GM13977 (cell line): ENCODE measurements at regions not wholly inside any gene's neighbourhood (a gene's known extent, or its start where the extent isn't known, plus 50 kb on each side); places are given as distances from the start of the nearest gene placed in this dataset.
"Not testable (repeated sequence)": the region's sequence is repeated elsewhere in the genome, so short reads cannot be mapped to it uniquely, and the experiment has no call there.

Source experiments
- DNase-seq: peaks from one replicate; pipeline ENCODE4 v3.0.0; 2012; ENCODE audit warnings: low spot score
- CTCF ChIP-seq: IDR thresholded peaks from 2 replicates; pipeline ENCODE4 v1.5.1; 2012; ENCODE audit warnings: mild to moderate bottlenecking, control low read depth; ENCODE audit not compliant: insufficient read depth; ENCODE audit errors: extremely low read depth, missing control alignments
- in situ Hi-C: fragments of 300-500 bp; cut with MboI; formaldehyde crosslinking; loops from one replicate; pipeline ENCODE4 v1.12.0; 2022; ENCODE audit warnings: low sequenced_read_pairs, low pct_unique_long_range_greater_than_20kb, mixed read lengths, inconsistent platforms; ENCODE audit not compliant: unreplicated experiment

- no peak for TF ChIP-seq CTCF
- DNase-seq: no peak
- in situ Hi-C loops: no loop called here
These were observed 86.0 kb upstream of the VEPH1 start for GRCh38 chr3:157589211-157589610.

GRCh38 chr3:157588386-157589060, 85.3 kb upstream of the VEPH1 start:
- TF ChIP-seq CTCF: no peak
- no peak for DNase-seq
- in situ Hi-C loops: no loop called here

- DNase-seq: no peak
- TF ChIP-seq CTCF: no peak
- in situ Hi-C loops: no loop called here
These were observed 83.1 kb upstream of the VEPH1 start for GRCh38 chr3:157586293-157586692.

DNA sequence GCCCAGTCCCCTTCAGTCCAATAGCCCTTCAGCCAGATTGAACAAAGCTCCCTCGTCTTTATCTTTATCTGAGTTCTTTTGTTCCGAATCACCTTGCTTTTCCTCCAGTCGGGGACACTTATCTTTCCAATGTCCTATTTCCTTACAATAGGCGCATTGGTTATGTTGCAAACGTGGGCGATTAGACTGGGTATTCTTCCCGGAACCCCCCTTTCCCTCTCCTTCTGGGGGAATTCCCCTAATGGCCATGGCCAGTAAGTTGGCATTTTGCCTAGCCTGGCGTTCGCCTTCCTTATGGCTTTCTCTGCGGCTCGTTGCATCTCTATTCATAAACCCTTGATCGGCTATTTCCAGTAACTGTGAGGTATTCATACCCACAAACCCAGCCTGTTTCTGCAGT, 82.2 kb upstream of the VEPH1 start:
- in situ Hi-C loops: no loop called here
- no peak for DNase-seq
- TF ChIP-seq CTCF: no peak

GRCh38 chr3:157582637-157582973, 79.4 kb upstream of the VEPH1 start:
- no peak for TF ChIP-seq CTCF
- in situ Hi-C loops: no loop called here
- DNase-seq: no peak

GRCh38 chr3:157581956-157582636, 78.9 kb upstream of the VEPH1 start:
- DNase-seq, in situ Hi-C loops: not testable (repeated sequence)

More at GRCh38 chr3:157581956-157582636, 78.9 kb upstream of the VEPH1 start:
- TF ChIP-seq CTCF: peak; percentile 16
